Activated CD8-positive, alpha-beta memory T cell treated with anti-CD3 and anti-CD28 coated beads, Interleukin-2, amount 50 U/mL, for 1 hour (primary cell): ENCODE measurements at regions not wholly inside any gene's neighbourhood (a gene's known extent, or its start where the extent isn't known, plus 50 kb on each side); places are given as distances from the start of the nearest gene placed in this dataset.

Experiments used
- DNase-seq: peaks from one replicate; pipeline ENCODE4 v3.0.0-alpha.2; 2020; ENCODE audit errors: extremely low read depth

GRCh38 chr9:28718226-28718625 is 1144.9 kb upstream of the C9orf72 start:
- no peak for DNase-seq

- no peak for DNase-seq
These were observed 1147.5 kb upstream of the C9orf72 start for GRCh38 chr9:28720746-28721145.

- no peak for DNase-seq
These were observed 1156.8 kb upstream of the C9orf72 start for GRCh38 chr9:28730111-28730510.

GRCh38 chr9:28735738-28736342 is 1162.6 kb upstream of the C9orf72 start:
- DNase-seq, result no peak

- no peak for DNase-seq
These were observed 1168.2 kb upstream of the C9orf72 start for GRCh38 chr9:28741459-28741858.

- no peak for DNase-seq
These were observed 1174.2 kb upstream of the C9orf72 start for GRCh38 chr9:28747351-28747985.

DNA sequence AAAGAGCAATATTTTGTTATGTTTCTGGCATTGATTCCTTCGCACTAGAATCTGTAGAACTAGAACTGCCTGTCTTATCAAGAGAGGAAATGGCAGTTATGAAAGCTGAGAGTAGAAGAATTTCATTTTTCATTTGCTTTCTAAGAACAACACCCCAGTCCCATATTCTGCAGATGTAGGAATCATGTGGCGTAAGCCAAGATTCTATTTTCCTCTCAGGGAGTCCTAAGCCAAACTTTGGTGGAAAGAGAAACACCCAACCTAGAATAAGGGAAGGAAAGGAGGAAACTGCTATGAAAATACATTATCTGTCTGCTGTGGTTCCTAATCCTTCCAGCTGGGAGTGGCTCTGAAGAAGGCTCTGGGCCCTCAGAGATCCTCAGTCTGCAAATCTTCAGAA is 1176.9 kb upstream of the C9orf72 start:
- no peak for DNase-seq

DNA sequence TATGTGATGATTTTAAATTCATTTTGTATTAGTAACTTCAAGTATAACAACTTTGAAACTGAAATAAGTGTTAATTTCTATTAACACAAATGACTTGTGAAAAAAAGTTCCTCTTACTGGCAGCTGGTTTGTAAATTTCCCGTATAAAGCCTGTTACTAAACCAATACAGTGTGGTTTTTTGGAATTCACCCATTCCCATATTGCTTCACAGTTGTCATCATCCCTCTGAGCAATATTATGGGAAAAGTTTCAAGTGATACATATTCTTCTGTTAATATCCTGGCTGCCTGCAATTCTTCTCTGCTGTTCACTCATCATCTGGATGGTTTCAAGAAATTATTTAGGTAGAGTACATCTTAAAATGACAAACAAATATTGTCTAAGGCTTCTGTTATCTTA is 1185.1 kb upstream of the C9orf72 start:
- DNase-seq, result no peak

GRCh38 chr9:28758971-28759370 is 1185.7 kb upstream of the C9orf72 start:
- DNase-seq, result no peak

- DNase-seq, result no peak
These were observed 1188.9 kb upstream of the C9orf72 start for GRCh38 chr9:28762167-28762566.

DNA sequence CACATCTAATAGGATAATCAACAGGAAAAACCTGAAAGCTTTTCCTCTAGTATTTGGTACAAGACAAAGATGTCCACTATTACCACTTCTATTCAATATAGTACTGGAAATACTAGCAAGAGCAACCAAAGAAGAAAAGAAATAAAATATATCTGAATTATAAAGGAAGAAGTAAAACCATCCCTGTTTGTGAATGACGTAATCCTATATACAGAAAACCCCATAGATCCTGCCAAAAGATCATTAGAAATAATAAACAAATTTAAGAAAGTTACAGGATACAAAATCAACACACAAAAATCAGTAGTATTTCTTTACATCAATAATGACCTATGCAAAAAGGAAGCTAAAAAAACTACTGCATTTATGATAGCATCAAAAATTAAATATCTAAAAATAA is 1191.3 kb upstream of the C9orf72 start:
- DNase-seq, result no peak

GRCh38 chr9:28770226-28770625 is 1196.9 kb upstream of the C9orf72 start:
- no peak for DNase-seq

DNA sequence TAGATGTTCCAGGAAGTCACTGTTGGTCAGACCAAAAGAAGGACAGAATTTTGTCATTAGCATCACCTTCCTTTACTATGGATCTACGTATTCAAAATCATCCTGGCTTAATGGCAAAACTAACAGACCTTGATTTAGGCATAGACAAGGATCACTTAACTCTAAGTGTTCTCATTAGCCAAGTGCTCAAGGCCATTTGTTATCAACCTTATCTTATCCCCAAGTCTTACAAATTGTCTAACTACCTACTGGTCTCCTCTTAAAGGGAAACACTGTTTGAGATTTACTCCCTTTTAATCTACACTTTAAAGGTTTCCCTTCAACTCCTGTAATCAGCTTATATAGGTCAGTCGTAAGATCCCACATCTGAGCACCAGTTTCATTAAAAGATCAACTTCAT is 1197.5 kb upstream of the C9orf72 start:
- DNase-seq, result no peak

DNA sequence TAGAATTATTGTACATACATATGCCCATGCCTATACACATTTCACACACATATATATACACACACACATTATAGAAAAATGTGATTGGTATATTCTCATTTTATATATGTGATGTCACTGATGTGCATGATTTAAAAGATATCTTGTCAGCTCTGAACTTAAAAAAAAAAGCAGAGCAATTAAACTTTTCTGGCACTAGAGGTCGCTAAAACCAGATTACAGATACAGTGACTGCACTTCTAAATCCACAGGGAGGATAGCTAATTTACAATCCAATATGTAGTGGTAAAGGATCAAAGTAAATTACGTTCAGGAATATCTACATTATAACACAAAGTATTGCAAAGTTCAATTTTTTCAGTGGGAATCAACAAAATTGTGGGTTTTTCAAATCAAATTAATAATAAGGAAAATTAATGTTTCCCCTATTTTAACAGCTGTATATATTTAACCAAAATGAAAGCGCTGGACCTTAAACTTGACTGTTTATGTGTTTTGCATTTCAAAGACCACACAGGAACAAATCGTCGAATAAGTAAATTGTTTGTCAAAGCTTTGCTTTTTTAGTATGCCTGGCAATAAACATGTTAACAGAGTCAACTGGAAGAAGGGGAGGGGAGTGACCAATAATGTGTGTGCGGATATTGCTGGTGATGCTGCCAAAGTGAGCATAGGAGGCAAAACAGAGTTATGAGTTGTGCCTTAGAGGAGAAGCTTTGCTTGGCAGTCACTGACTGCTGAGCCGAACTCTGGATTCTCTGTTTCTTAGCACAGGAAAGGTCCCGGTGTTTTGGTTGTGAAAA is 1201.4 kb upstream of the C9orf72 start:
- DNase-seq, result no peak

- no peak for DNase-seq
These were observed 1206.0 kb upstream of the C9orf72 start for GRCh38 chr9:28779243-28779642.

DNA sequence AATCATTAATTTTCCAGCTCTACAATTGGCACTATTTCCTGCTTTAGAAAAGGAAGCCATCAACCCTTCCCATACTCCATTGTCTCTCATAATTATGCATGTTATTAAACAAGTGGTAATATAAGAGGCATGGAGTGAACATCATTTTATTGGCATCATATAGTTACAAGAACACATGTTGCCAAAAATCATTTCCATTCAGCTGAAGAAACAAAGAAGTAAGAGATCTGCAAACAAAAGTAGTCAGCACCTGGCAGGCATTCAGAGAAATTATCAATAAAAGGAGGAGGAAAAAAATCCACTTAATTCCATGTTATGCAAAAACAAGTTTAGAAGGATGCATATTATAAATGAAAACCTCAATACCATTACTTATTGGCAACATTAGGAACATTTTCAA is 1208.2 kb upstream of the C9orf72 start:
- DNase-seq, result no peak

GRCh38 chr9:28782630-28783029 is 1209.3 kb upstream of the C9orf72 start:
- DNase-seq, result no peak

DNA sequence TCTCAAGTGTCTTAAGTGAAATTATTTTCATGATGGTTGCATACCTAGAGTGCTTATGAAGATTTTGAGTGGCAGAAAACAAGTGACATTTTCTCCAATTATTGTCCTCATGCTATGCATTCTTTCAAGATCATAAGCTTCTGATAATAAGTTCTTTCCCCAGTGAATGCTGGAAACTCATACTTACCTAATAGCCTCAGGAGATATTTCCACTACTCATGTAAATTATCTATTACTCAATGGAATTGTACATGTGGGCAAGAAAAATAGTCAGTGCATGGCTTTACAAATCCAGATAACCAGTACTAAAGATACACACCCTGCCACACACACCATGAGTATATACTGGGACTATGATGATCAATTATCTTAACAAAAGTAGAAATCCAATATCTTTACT is 1219.4 kb upstream of the C9orf72 start:
- DNase-seq, result no peak

DNA sequence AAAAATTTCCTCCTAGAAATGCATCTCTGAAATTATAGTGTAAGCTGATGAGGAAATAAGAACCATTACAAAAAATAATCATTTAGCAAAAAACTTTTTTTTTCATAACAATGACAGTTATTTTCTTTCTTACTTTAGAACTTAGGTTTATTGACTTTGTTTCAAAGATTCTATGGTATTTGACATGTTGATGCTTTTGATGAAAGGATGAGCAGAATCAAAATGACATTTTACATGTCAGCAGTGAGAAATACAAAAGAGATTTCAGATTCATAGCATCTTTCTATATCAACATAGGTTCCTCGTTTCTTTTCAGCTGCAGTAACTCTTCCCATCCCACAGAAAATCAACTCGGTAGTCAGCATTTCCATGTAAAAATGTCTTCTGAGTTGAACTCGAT is 1226.6 kb upstream of the C9orf72 start:
- DNase-seq, result no peak

DNA sequence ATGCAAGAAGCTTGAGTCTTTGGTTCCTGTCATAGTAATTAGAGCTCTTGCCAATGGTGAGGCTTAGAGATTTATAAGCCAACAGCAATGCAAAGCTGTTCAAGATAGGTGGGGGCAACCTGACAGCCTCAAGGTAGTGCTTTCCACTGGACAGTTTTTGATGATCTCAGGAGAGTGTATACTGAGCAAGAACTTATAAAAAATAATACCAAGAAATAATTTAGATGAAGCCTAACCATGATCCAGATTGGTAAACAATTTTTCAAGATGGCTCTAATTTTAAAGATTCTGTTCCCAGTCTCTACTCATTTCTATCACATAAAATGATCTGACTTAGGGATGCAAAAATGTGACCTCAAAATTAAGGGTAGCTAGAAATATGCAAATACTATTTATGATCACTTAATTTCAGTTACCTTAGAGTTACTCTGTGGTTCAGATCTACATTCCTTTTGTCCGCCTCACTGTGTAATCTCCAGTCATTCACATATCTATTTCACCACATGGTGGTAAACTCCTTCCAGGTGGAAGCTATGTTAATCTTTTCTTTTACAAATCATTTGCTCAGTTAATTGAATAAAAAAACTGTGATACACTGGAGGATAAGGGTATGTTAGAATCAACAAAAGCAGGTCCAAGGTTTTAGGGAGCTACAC is 1228.0 kb upstream of the C9orf72 start:
- no peak for DNase-seq

GRCh38 chr9:28805197-28805596 is 1231.9 kb upstream of the C9orf72 start:
- no peak for DNase-seq

DNA sequence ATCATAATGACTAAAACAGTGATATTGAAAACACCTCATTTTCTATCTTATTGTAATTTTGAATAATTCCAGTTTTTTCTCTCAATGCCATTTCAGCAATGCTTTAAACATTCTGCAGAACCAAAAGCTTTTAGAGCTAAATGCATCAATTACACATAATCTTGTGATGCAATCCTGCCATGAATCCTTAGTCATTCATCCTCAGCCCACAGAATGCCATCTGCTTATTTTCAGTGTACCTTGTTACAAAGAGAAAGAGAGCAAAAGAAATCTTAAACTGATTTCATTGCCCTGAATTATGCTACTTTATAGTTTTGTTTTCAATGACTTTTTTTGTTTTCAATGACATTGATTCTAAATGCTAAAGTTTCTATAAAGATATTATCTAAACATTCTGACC is 1234.8 kb upstream of the C9orf72 start:
- no peak for DNase-seq
